HepG2 (cell line): ENCODE measurements at regions not wholly inside any gene's neighbourhood (a gene's known extent, or its start where the extent isn't known, plus 50 kb on each side); places are given as distances from the start of the nearest gene placed in this dataset.

Experiments
- CEBPB ChIP-seq: IDR thresholded peaks from 2 replicates; pipeline ENCODE4 v1.6.1; 2011; ENCODE audit warnings: low read depth, low read length, improper control_type of control experiment, borderline replicate concordance
- NCOA5 ChIP-seq: sonication (generic); formaldehyde crosslinking; IDR thresholded peaks from 2 replicates; pipeline ENCODE4 v1.4.0; 2020; ENCODE audit warnings: missing genetic modification reagents
- NPAS2 ChIP-seq: sonication (generic); formaldehyde crosslinking; IDR thresholded peaks from 2 replicates; pipeline ENCODE4 v1.8.0; 2022; ENCODE audit warnings: mild to moderate bottlenecking, missing genetic modification reagents, borderline replicate concordance
- PLRG1 ChIP-seq: fragments of 450-650 bp; conservative IDR thresholded peaks from 2 replicates; pipeline ENCODE4 v1.6.1; 2016
- SMARCE1 ChIP-seq: fragments of 450-650 bp; IDR thresholded peaks from 2 replicates; pipeline ENCODE4 v1.6.1; 2017; ENCODE audit warnings: borderline replicate concordance
- TBX2 ChIP-seq: sonication (generic); formaldehyde crosslinking; IDR thresholded peaks from 2 replicates; pipeline ENCODE4 v1.5.0; 2020; ENCODE audit warnings: missing genetic modification reagents, mild to moderate bottlenecking, borderline replicate concordance
- TOPORS ChIP-seq: sonication (generic); formaldehyde crosslinking; IDR thresholded peaks from 2 replicates; pipeline ENCODE4 v1.8.0; 2023; ENCODE audit warnings: mild to moderate bottlenecking, missing genetic modification reagents
- ZBTB7A ChIP-seq: sonication (generic); formaldehyde crosslinking; IDR thresholded peaks from 2 replicates; pipeline ENCODE4 v1.8.0; 2022; ENCODE audit warnings: mild to moderate bottlenecking, missing genetic modification reagents
- ZNF143 ChIP-seq: sonication (generic); formaldehyde crosslinking; IDR thresholded peaks from 2 replicates; pipeline ENCODE4 v1.4.0; 2020; ENCODE audit warnings: missing genetic modification reagents
- ZNF274 ChIP-seq: sonication (generic); formaldehyde crosslinking; IDR thresholded peaks from 2 replicates; pipeline ENCODE4 v1.5.1; 2020; ENCODE audit warnings: mild to moderate bottlenecking, missing genetic modification reagents
- ZNF335 ChIP-seq: sonication (generic); formaldehyde crosslinking; IDR thresholded peaks from 2 replicates; pipeline ENCODE4 v1.4.0; 2020; ENCODE audit warnings: missing genetic modification reagents
- ZNF343 ChIP-seq: sonication (generic); formaldehyde crosslinking; IDR thresholded peaks from 2 replicates; pipeline ENCODE4 v1.4.0; 2020; ENCODE audit warnings: mild to moderate bottlenecking, missing genetic modification reagents
- ZNF549 ChIP-seq: sonication (generic); formaldehyde crosslinking; IDR thresholded peaks from 2 replicates; pipeline ENCODE4 v1.5.0; 2020; ENCODE audit warnings: missing genetic modification reagents
- ZNF615 ChIP-seq: sonication (generic); formaldehyde crosslinking; IDR thresholded peaks from 2 replicates; pipeline ENCODE4 v1.5.0; 2020; ENCODE audit warnings: mild to moderate bottlenecking, missing genetic modification reagents, borderline replicate concordance
- ZNF850 ChIP-seq: sonication (generic); formaldehyde crosslinking; conservative IDR thresholded peaks from 2 replicates; pipeline ENCODE4 v1.9.0; 2021; ENCODE audit warnings: mild to moderate bottlenecking, missing genetic modification reagents
- TF ChIP-seq, protein P1 (sequence below): sonication (generic); formaldehyde crosslinking; IDR thresholded peaks from 2 replicates; pipeline ENCODE4 v1.5.1; 2020; ENCODE audit warnings: mild to moderate bottlenecking, missing genetic modification reagents, moderate library complexity
- TF ChIP-seq, protein P2 (sequence below): sonication (generic); formaldehyde crosslinking; IDR thresholded peaks from 2 replicates; pipeline ENCODE4 v1.9.0; 2021; ENCODE audit warnings: mild to moderate bottlenecking, missing genetic modification reagents
- TF ChIP-seq, protein P3 (sequence below): sonication (generic); formaldehyde crosslinking; IDR thresholded peaks from 2 replicates; pipeline ENCODE4 v1.4.0; 2020; ENCODE audit warnings: missing genetic modification reagents
- TF ChIP-seq, protein P4 (sequence below): sonication (generic); formaldehyde crosslinking; IDR thresholded peaks from 2 replicates; pipeline ENCODE4 v1.5.0; 2020; ENCODE audit warnings: missing genetic modification reagents, mild to moderate bottlenecking, borderline replicate concordance

DNA sequence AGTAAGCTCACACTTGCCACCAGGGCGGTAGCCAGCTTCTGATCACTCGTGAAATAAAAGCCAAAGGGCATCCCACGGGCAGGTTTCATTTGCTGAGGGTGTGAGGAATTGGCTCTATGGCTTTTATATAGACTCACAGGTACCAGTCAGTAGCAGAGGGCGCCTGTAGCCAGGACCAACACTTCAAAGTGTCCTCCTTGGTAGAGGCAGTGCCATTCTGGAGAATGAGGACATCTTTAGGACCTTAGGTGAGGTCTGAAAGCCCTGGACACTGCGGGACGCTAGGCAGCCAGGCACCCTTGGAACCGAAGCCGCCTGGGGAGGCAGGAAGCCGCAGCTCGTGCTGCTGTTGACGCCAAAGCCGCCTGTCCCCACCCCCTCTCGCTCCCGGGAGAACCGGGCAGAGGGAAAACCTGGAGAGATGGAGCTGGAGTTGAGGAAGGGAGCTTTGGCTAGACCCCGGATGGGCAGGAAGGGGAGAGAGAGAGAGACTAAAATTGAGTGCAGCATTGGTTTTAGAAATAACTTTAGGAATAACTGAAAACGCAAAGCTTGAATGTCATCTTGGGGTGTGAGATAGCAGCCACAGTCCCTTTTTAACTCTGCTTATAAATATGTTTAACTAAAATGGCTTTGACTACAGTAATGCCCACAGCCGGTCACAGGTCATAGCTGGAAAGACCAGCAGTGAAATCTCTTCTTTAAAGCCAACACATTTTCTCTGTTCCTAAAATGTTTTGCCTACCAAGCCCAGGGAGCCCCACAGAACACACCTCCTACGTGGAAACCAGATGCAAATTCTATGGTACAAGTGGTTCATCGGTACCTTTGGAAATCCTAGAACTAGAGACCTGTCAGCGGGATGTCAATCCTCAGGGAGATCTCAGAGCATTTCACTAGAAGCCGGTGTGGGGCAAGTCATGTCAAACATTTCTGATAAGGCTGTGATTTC, 128.5 kb upstream of the CDYL start (continued):
- TF ChIP-seq, protein P1, sequence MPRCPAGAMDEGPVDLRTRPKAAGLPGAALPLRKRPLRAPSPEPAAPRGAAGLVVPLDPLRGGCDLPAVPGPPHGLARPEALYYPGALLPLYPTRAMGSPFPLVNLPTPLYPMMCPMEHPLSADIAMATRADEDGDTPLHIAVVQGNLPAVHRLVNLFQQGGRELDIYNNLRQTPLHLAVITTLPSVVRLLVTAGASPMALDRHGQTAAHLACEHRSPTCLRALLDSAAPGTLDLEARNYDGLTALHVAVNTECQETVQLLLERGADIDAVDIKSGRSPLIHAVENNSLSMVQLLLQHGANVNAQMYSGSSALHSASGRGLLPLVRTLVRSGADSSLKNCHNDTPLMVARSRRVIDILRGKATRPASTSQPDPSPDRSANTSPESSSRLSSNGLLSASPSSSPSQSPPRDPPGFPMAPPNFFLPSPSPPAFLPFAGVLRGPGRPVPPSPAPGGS (CRISPR knock-in tag): peak; percentile 79
- TF ChIP-seq ZNF615 (CRISPR knock-in tag) (no peak), SMARCE1 (no peak), TOPORS (peak; percentile 77; the same call in 1 of the 2 replicates), ZNF335 (peak; percentile 61; the same call in 1 of the 2 replicates), NPAS2 (CRISPR knock-in tag) (no peak), ZNF850 (CRISPR knock-in tag) (no peak), PLRG1 (no peak), CEBPB (no peak), NCOA5 (CRISPR knock-in tag) (no peak), TBX2 (CRISPR knock-in tag) (peak; percentile 83; the same call in 1 of the 2 replicates), ZNF274 (CRISPR knock-in tag) (peak; percentile 87), ZNF549 (CRISPR knock-in tag) (no peak), ZNF143 (no peak), ZBTB7A (CRISPR knock-in tag) (peak; percentile 42; the same call in 1 of the 2 replicates), ZNF343 (CRISPR knock-in tag) (no peak)
- TF ChIP-seq, protein P2, sequence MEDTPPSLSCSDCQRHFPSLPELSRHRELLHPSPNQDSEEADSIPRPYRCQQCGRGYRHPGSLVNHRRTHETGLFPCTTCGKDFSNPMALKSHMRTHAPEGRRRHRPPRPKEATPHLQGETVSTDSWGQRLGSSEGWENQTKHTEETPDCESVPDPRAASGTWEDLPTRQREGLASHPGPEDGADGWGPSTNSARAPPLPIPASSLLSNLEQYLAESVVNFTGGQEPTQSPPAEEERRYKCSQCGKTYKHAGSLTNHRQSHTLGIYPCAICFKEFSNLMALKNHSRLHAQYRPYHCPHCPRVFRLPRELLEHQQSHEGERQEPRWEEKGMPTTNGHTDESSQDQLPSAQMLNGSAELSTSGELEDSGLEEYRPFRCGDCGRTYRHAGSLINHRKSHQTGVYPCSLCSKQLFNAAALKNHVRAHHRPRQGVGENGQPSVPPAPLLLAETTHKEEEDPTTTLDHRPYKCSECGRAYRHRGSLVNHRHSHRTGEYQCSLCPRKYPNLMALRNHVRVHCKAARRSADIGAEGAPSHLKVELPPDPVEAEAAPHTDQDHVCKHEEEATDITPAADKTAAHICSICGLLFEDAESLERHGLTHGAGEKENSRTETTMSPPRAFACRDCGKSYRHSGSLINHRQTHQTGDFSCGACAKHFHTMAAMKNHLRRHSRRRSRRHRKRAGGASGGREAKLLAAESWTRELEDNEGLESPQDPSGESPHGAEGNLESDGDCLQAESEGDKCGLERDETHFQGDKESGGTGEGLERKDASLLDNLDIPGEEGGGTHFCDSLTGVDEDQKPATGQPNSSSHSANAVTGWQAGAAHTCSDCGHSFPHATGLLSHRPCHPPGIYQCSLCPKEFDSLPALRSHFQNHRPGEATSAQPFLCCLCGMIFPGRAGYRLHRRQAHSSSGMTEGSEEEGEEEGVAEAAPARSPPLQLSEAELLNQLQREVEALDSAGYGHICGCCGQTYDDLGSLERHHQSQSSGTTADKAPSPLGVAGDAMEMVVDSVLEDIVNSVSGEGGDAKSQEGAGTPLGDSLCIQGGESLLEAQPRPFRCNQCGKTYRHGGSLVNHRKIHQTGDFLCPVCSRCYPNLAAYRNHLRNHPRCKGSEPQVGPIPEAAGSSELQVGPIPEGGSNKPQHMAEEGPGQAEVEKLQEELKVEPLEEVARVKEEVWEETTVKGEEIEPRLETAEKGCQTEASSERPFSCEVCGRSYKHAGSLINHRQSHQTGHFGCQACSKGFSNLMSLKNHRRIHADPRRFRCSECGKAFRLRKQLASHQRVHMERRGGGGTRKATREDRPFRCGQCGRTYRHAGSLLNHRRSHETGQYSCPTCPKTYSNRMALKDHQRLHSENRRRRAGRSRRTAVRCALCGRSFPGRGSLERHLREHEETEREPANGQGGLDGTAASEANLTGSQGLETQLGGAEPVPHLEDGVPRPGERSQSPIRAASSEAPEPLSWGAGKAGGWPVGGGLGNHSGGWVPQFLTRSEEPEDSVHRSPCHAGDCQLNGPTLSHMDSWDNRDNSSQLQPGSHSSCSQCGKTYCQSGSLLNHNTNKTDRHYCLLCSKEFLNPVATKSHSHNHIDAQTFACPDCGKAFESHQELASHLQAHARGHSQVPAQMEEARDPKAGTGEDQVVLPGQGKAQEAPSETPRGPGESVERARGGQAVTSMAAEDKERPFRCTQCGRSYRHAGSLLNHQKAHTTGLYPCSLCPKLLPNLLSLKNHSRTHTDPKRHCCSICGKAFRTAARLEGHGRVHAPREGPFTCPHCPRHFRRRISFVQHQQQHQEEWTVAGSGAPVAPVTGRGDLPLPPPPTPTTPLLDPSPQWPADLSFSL (CRISPR knock-in tag): no peak
- TF ChIP-seq, protein P3, sequence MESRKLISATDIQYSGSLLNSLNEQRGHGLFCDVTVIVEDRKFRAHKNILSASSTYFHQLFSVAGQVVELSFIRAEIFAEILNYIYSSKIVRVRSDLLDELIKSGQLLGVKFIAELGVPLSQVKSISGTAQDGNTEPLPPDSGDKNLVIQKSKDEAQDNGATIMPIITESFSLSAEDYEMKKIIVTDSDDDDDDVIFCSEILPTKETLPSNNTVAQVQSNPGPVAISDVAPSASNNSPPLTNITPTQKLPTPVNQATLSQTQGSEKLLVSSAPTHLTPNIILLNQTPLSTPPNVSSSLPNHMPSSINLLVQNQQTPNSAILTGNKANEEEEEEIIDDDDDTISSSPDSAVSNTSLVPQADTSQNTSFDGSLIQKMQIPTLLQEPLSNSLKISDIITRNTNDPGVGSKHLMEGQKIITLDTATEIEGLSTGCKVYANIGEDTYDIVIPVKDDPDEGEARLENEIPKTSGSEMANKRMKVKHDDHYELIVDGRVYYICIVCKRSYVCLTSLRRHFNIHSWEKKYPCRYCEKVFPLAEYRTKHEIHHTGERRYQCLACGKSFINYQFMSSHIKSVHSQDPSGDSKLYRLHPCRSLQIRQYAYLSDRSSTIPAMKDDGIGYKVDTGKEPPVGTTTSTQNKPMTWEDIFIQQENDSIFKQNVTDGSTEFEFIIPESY (CRISPR knock-in tag): no peak
- TF ChIP-seq, protein P4, sequence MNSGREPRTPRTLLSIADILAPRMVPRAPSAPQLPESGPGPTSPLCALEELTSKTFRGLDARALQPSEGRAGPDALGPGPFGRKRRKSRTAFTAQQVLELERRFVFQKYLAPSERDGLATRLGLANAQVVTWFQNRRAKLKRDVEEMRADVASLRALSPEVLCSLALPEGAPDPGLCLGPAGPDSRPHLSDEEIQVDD (CRISPR knock-in tag): no peak
